T47D (cell line): ENCODE measurements at regions not wholly inside any gene's neighbourhood (a gene's known extent, or its start where the extent isn't known, plus 50 kb on each side); places are given as distances from the start of the nearest gene placed in this dataset.
"Not testable (repeated sequence)": the region's sequence is repeated elsewhere in the genome, so short reads cannot be mapped to it uniquely, and the experiment has no call there.

Experiments used
- DNase-seq, 2 experiments: peaks; one replicate each; pipeline versions ENCODE4 v3.0.0 to v3.0.0-alpha.2; 2011 to 2012; ENCODE audit warnings: low read depth in 1 of 2, low spot score in 1 of 2
- JUND ChIP-seq: IDR thresholded peaks from 2 replicates; pipeline ENCODE4 v1.6.1; 2012; ENCODE audit warnings: low read depth
- in situ Hi-C: cut with HindIII; loops from 2 replicates; pipeline ENCODE4 v1.10.0; 2016; ENCODE audit warnings: low sequenced_read_pairs, low pct_unique_long_range_greater_than_20kb

GRCh38 chr12:111268738-111269572 lies 99.9 kb downstream of the PHETA1 start:
- peak in 1 of 2 experiments; percentile 27 for DNase-seq
- in situ Hi-C loops = no loop called here
- TF ChIP-seq JUND = no peak

- TF ChIP-seq JUND = no peak
- no peak for DNase-seq
- in situ Hi-C loops = no loop called here
These were observed 101.8 kb downstream of the PHETA1 start for GRCh38 chr12:111267144-111267543.

GRCh38 chr12:111261911-111262676 lies 106.8 kb downstream of the PHETA1 start:
- no peak for DNase-seq
- no peak for TF ChIP-seq JUND
- in situ Hi-C loops = no loop called here

- DNase-seq = no peak
- in situ Hi-C loops = no loop called here
- TF ChIP-seq JUND = no peak
These were observed 108.2 kb downstream of the PHETA1 start for GRCh38 chr12:111260732-111261131.

DNA sequence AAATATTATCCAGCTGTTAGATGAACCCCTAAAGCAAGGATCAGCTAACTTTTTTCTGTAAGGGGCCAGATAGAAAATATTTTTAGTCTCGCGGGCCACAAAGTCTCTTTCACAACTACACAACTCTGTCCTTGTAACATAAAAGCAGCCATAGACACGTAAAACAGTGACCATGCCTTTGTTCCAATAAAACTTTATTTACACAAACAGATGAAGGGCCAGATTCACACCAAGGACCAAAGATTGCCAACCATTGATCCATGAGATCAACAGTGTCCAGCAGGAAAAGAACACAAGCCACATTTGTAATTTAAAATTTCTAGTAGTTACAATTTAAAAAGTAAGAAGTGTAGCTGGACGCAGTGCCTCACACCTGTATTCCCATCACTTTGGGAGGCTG lies 109.7 kb downstream of the PHETA1 start:
- no peak for DNase-seq
- TF ChIP-seq JUND = no peak
- in situ Hi-C loops = no loop called here

- DNase-seq, in situ Hi-C loops: not testable (repeated sequence)
These were observed 110.8 kb downstream of the PHETA1 start for GRCh38 chr12:111258081-111258480.

GRCh38 chr12:111257435-111257902 lies 111.4 kb downstream of the PHETA1 start:
- no peak for TF ChIP-seq JUND
- DNase-seq = no peak
- in situ Hi-C loops = no loop called here

- in situ Hi-C loops = no loop called here
- DNase-seq = no peak
- TF ChIP-seq JUND = no peak
These were observed 112.1 kb downstream of the PHETA1 start for GRCh38 chr12:111256629-111257434.

DNA sequence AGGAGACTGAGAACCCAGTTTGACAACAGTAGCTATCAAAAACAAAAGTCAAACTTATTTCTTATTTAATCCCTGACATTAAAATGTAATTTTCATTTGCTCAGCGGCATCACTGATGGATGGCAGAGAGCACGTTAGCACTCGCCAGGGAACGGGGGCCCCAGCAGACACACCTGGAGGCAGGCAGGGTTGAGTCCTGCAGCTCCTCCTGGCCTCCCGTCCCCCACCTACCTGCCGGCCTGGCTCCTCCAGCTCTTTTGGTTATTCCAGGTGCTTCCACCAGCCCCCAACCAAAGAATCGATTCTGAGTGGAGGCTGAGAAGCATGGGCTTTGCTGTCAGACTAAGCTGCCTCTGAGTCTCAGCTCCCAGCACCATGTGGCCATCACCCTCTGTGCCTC lies 113.6 kb downstream of the PHETA1 start:
- DNase-seq = no peak
- in situ Hi-C loops = no loop called here
- TF ChIP-seq JUND = no peak

DNA sequence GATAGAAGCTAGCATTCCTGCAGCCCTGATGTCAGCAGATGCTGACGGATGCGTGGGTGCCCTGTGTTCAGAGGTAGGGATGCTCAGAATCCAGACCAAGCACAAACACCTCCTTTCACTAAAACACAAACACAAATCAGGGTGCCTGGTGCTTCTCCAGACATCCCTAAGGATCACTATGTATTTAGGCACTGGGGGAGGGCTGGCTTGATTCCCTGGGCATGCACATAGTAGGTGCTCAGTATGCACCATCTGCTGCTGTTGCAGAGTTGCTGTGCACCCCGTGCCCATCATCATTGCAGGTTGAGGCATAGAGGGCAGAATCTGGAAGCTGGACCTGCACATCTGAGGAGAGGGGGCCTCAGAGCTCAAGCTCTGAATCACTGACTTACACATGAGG lies 114.8 kb downstream of the PHETA1 start:
- no peak for TF ChIP-seq JUND
- DNase-seq = no peak
- in situ Hi-C loops = no loop called here

DNA sequence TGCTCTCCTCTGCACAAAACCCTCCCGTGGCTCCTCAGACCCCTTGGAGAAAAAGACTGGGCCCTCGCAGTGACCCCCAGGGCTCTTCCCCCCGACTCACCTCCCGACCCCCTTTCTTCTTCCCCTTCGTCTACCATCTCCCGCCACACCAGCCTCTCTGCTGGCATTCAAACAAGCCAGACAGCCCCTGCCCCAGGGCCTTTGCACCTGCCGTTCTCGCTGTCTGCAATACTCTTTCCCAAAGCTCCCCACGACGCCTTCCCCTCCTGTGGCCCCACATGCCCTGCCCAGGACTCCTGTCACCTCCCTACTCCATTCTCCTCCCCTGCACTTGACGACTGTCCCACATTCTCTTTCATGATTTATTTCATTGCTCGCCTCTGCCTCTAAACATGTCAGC lies 115.7 kb downstream of the PHETA1 start:
- no peak for TF ChIP-seq JUND
- in situ Hi-C loops = no loop called here
- no peak for DNase-seq

DNA sequence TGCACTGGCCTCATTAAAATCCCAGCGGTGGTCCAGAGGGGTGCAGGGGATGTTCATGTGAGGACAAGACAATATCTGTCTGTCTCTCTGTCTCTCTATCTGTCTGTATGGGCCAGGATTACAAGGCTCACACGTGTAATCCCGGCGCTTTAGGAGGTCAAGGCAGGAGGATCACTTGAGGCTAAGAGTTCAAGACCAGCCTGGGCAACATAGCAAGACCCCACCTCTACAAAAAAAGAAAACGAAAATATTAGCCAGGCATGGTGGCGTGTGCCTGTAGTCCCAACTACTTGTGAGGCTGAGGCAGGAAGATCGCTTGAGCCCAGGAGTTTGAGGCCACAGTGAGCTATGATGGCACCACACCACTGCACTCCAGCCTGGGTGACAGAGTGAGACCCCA lies 117.1 kb downstream of the PHETA1 start:
- in situ Hi-C loops = no loop called here
- DNase-seq = no peak
- no peak for TF ChIP-seq JUND
